Progenitor cell of endocrine pancreas (in vitro differentiated cells): ENCODE measurements at regions not wholly inside any gene's neighbourhood (a gene's known extent, or its start where the extent isn't known, plus 50 kb on each side); places are given as distances from the start of the nearest gene placed in this dataset.

Source experiments
- DNase-seq: peaks from one replicate; pipeline ENCODE4 v3.0.0; 2021; ENCODE audit warnings: low spot score; ENCODE audit not compliant: unreplicated experiment
- H3K27ac Mint-ChIP-seq: 2 replicates; pipeline ENCODE4 v1.8.0; 2021; ENCODE audit warnings: mild to moderate bottlenecking, moderate library complexity, mixed read lengths
- H3K27me3 Mint-ChIP-seq: 2 replicates; pipeline ENCODE4 v1.8.0; 2021; ENCODE audit warnings: mixed read lengths
- H3K36me3 Mint-ChIP-seq: 2 replicates; pipeline ENCODE4 v1.8.0; 2022; ENCODE audit warnings: mixed read lengths; ENCODE audit not compliant: insufficient read depth
- H3K4me1 Mint-ChIP-seq: 2 replicates; pipeline ENCODE4 v1.8.0; 2021; ENCODE audit warnings: low read depth, mixed read lengths
- H3K4me3 Mint-ChIP-seq: 2 replicates; pipeline ENCODE4 v1.8.0; 2021; ENCODE audit warnings: low read depth, mild to moderate bottlenecking, moderate library complexity, mixed read lengths
- H3K9me3 Mint-ChIP-seq: 2 replicates; pipeline ENCODE4 v1.8.0; 2021; ENCODE audit warnings: low read depth, mixed read lengths
- TF ChIP-seq, protein P1 (sequence below): fragments of 200-600 bp; sonication (generic); IDR thresholded peaks from one replicate; pipeline ENCODE4 v1.5.0; 2021; ENCODE audit warnings: antibody characterized with exemption, mild to moderate bottlenecking; ENCODE audit not compliant: unreplicated experiment

DNA sequence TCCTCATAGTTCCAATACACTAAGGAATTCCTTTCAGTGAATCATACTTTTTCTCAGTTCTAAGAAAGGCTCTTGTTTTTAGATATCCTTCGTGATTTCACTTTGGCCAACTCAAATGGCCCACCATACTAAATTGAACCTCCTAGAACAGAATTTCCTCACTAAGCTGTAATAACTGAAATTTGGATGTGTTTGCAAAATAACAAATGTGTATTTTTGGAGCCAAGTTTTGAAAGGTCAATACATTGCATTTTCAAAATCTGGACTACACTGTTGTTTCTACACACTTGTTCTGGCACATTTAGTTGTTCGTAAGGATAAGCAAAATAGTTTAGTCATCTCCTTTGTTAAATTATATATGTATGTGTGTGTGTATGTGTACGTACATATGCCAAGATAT is 439.0 kb upstream of the STXBP6 start:
- Mint-ChIP-seq H3K4me3 (no peak overlapping the region), H3K4me1 (no peaks in the 10 kb centered on the region), H3K9me3 (no peaks in the 10 kb centered on the region), H3K36me3 (no peaks in the 10 kb centered on the region), H3K27ac (no peak overlapping the region), H3K27me3 (no peaks in the 10 kb centered on the region)
- TF ChIP-seq, protein P1, sequence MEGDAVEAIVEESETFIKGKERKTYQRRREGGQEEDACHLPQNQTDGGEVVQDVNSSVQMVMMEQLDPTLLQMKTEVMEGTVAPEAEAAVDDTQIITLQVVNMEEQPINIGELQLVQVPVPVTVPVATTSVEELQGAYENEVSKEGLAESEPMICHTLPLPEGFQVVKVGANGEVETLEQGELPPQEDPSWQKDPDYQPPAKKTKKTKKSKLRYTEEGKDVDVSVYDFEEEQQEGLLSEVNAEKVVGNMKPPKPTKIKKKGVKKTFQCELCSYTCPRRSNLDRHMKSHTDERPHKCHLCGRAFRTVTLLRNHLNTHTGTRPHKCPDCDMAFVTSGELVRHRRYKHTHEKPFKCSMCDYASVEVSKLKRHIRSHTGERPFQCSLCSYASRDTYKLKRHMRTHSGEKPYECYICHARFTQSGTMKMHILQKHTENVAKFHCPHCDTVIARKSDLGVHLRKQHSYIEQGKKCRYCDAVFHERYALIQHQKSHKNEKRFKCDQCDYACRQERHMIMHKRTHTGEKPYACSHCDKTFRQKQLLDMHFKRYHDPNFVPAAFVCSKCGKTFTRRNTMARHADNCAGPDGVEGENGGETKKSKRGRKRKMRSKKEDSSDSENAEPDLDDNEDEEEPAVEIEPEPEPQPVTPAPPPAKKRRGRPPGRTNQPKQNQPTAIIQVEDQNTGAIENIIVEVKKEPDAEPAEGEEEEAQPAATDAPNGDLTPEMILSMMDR: no peak
- no peak for DNase-seq

DNA sequence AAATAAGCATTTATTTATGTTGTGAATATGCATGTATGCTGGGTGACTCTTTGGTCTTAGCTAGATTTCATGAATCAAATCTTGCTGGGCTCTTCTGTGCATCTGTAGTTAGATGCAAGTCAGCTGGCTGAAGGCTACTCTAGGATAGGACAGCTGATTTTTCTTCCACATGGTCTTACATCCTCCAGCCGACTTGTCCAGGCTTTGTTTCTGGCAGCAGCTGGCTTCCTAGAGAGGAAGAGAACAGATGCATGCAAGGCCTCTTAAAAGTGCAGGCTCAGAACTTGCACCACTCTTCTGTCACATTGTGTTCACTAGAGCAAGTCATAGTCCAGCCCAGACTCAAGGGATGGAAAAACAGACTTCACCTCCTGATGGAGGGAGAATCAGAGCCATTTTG is 435.4 kb upstream of the STXBP6 start:
- Mint-ChIP-seq H3K36me3 (no peaks in the 10 kb centered on the region), H3K27me3 (no peaks in the 10 kb centered on the region), H3K4me1 (no peaks in the 10 kb centered on the region), H3K9me3 (no peaks in the 10 kb centered on the region), H3K4me3 (no peak overlapping the region), H3K27ac (no peak overlapping the region)
- TF ChIP-seq, protein P1: no peak
- no peak for DNase-seq

DNA sequence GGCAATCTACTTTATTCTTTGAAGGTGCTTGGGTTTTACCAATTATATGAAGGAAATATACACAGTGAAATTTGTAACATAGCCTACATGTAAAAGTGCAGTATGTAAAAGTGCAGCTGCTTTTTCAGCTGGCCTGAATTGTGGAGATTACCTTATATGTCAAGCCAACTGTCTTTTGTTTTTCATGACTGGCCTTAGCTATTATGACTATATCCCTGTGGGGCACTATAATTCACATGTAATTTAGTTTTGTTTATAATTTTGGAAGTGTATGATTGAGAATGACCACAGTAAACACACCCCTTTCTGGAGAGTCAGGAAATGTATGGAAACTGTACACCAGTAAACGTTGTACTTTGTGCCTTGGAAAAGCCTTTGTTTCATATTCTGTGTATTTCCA is 435.0 kb upstream of the STXBP6 start:
- Mint-ChIP-seq H3K4me1 (no peaks in the 10 kb centered on the region), H3K27me3 (no peaks in the 10 kb centered on the region), H3K4me3 (no peak overlapping the region), H3K9me3 (no peaks in the 10 kb centered on the region), H3K27ac (no peak overlapping the region), H3K36me3 (no peaks in the 10 kb centered on the region)
- TF ChIP-seq, protein P1: no peak
- no peak for DNase-seq

DNA sequence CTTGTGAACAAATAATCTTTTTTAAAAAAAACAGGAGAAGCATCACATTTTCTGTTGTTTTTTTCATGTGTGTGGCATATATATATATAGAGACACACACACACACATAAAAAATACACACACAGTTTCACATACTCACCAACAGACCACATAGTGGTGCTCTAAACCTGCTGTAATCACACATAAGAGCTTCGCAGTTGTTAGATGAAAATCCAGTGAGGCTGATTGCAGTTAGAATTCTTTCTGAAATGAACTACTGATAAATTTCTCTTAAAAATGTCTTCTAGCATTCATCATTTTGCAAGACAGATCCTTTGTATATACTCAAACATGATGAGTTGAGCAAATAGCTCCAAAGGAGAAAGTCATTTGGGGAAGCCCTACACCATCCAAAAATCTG is 434.3 kb upstream of the STXBP6 start:
- H3K4me3 Mint-ChIP-seq: no peak overlapping the region
- no peaks in the 10 kb centered on the region for H3K4me1 Mint-ChIP-seq
- TF ChIP-seq, protein P1: no peak
- no peaks in the 10 kb centered on the region for H3K27me3 Mint-ChIP-seq
- no peak overlapping the region for H3K27ac Mint-ChIP-seq
- no peaks in the 10 kb centered on the region for H3K36me3 Mint-ChIP-seq
- H3K9me3 Mint-ChIP-seq: no peaks in the 10 kb centered on the region
- no peak for DNase-seq

DNA sequence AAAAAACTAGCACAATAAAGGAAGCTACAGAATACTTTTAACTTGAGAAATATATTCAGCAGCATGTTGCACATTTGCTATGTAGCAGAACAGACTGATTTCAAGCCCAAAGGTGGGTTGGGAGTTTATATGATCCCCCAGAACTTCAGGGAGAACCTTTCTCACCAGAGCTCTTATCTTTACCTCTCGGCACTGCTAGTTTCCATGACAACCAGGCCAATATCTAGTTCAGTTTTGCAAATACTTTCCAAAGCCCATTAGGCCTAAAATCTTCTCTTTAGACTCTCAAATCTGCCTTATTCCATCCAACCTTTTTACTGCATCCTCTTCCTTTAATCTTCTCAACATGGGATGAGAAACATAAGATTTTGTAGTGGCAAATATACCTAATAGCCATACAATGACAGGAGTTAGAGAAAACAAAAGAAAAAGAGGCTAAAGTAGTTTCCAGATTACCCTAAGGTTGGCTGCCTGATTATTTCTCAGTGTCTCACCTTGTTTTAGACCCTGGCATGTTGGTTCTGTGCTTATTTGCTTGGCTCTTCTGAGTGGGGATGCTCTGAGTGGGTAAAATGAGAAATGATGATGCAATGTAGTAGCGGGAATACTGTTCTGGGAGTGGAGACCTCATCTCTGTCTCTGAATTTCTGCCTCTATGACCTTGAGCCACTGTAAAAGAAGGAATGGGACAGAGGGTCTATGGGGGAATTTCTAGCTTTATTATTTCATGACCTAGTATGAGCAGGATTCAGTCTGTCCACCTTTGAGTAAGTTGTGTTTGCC is 427.6 kb upstream of the STXBP6 start:
- H3K27me3 Mint-ChIP-seq: no peaks in the 10 kb centered on the region
- TF ChIP-seq, protein P1: no peak
- no peak for DNase-seq
- H3K4me3 Mint-ChIP-seq: no peak overlapping the region
- H3K36me3 Mint-ChIP-seq: no peaks in the 10 kb centered on the region
- H3K4me1 Mint-ChIP-seq: peaks cover 14% of the 10 kb centered on the region
- H3K27ac Mint-ChIP-seq: no peak overlapping the region
- no peaks in the 10 kb centered on the region for H3K9me3 Mint-ChIP-seq
